Liver (tissue), 3 donors: ENCODE measurements at regions not wholly inside any gene's neighbourhood (a gene's known extent, or its start where the extent isn't known, plus 50 kb on each side); places are given as distances from the start of the nearest gene placed in this dataset.

Experiments used
- GABPA ChIP-seq, 2 donors: IDR thresholded peaks in 1 of 2; conservative IDR thresholded peaks in 1 of 2; 2 replicates each; pipeline ENCODE4 v1.6.1; 2016; ENCODE audit warnings: antibody characterized with exemption in 2 of 2, mild to moderate bottlenecking in 1 of 2, moderate library complexity in 1 of 2
- MAX ChIP-seq: IDR thresholded peaks from 2 replicates; pipeline ENCODE4 v1.6.1; 2016; ENCODE audit warnings: antibody characterized with exemption
- RAD21 ChIP-seq, 2 donors: IDR thresholded peaks; 2 replicates each; pipeline ENCODE4 v1.6.1; 2016; ENCODE audit warnings: antibody characterized with exemption in 2 of 2, mild to moderate bottlenecking in 2 of 2
- RXRA ChIP-seq, 2 donors: IDR thresholded peaks; 2 replicates each; pipeline ENCODE4 v1.6.1; 2017 to 2018; ENCODE audit warnings: antibody characterized with exemption in 2 of 2, mild to moderate bottlenecking in 1 of 2
- TAF1 ChIP-seq: conservative IDR thresholded peaks from 2 replicates; pipeline ENCODE4 v1.6.1; 2016; ENCODE audit warnings: antibody characterized with exemption, mild to moderate bottlenecking
- YY1 ChIP-seq: IDR thresholded peaks from 2 replicates; pipeline ENCODE4 v1.6.1; 2016; ENCODE audit warnings: antibody characterized with exemption, mild to moderate bottlenecking
- ZBTB33 ChIP-seq: IDR thresholded peaks from 2 replicates; pipeline ENCODE4 v1.6.1; 2016; ENCODE audit warnings: antibody characterized with exemption
- TF ChIP-seq, protein P1 (sequence below): IDR thresholded peaks from 2 replicates; pipeline ENCODE4 v1.6.1; 2016; ENCODE audit warnings: antibody characterized with exemption, mild to moderate bottlenecking
- TF ChIP-seq, protein P2 (sequence below): fragments of 150-350 bp; IDR thresholded peaks from 2 replicates; pipeline ENCODE4 v1.5.1; 2017; ENCODE audit warnings: improper control_type of control experiment, low read depth, low read length; ENCODE audit not compliant: missing input control
- donor health status: healthy.
- donor health status: healthy.

GRCh38 chr17:52477824-52478699 is 319.5 kb upstream of the CA10 start:
- TF ChIP-seq, protein P1, sequence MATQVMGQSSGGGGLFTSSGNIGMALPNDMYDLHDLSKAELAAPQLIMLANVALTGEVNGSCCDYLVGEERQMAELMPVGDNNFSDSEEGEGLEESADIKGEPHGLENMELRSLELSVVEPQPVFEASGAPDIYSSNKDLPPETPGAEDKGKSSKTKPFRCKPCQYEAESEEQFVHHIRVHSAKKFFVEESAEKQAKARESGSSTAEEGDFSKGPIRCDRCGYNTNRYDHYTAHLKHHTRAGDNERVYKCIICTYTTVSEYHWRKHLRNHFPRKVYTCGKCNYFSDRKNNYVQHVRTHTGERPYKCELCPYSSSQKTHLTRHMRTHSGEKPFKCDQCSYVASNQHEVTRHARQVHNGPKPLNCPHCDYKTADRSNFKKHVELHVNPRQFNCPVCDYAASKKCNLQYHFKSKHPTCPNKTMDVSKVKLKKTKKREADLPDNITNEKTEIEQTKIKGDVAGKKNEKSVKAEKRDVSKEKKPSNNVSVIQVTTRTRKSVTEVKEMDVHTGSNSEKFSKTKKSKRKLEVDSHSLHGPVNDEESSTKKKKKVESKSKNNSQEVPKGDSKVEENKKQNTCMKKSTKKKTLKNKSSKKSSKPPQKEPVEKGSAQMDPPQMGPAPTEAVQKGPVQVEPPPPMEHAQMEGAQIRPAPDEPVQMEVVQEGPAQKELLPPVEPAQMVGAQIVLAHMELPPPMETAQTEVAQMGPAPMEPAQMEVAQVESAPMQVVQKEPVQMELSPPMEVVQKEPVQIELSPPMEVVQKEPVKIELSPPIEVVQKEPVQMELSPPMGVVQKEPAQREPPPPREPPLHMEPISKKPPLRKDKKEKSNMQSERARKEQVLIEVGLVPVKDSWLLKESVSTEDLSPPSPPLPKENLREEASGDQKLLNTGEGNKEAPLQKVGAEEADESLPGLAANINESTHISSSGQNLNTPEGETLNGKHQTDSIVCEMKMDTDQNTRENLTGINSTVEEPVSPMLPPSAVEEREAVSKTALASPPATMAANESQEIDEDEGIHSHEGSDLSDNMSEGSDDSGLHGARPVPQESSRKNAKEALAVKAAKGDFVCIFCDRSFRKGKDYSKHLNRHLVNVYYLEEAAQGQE = no peak
- TF ChIP-seq RAD21 (IDR thresholded peaks at IDR 0.05) (no peak), MAX (no peak), GABPA (IDR thresholded peaks at IDR 0.05 in 1 of 2, conservative IDR thresholded peaks at IDR 0.05 in 1 of 2) (no peak), TAF1 (no peak), RXRA (IDR thresholded peaks at IDR 0.05) (no peak), ZBTB33 (no peak), YY1 (no peak)
- TF ChIP-seq, protein P2, sequence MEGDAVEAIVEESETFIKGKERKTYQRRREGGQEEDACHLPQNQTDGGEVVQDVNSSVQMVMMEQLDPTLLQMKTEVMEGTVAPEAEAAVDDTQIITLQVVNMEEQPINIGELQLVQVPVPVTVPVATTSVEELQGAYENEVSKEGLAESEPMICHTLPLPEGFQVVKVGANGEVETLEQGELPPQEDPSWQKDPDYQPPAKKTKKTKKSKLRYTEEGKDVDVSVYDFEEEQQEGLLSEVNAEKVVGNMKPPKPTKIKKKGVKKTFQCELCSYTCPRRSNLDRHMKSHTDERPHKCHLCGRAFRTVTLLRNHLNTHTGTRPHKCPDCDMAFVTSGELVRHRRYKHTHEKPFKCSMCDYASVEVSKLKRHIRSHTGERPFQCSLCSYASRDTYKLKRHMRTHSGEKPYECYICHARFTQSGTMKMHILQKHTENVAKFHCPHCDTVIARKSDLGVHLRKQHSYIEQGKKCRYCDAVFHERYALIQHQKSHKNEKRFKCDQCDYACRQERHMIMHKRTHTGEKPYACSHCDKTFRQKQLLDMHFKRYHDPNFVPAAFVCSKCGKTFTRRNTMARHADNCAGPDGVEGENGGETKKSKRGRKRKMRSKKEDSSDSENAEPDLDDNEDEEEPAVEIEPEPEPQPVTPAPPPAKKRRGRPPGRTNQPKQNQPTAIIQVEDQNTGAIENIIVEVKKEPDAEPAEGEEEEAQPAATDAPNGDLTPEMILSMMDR = no peak
